GM23338 (cell line): ENCODE measurements at regions not wholly inside any gene's neighbourhood (a gene's known extent, or its start where the extent isn't known, plus 50 kb on each side); places are given as distances from the start of the nearest gene placed in this dataset.

Experiments used
- CREB1 ChIP-seq: fragments of 250-450 bp; sonication (Bioruptor Pico); IDR thresholded peaks from 2 replicates; pipeline ENCODE4 v1.5.0; 2020; ENCODE audit warnings: low read depth, mild to moderate bottlenecking, moderate library complexity
- EZH2 ChIP-seq: fragments of 200-600 bp; sonication (generic); IDR thresholded peaks from one replicate; pipeline ENCODE4 v1.8.0; 2017; ENCODE audit warnings: antibody characterized with exemption, mild to moderate bottlenecking, low read depth; ENCODE audit not compliant: unreplicated experiment
- EZH2phosphoT487 ChIP-seq: fragments of 200-600 bp; sonication (generic); IDR thresholded peaks from one replicate; pipeline ENCODE4 v1.8.1; 2018; ENCODE audit warnings: antibody characterized with exemption; ENCODE audit not compliant: unreplicated experiment
- JUNB ChIP-seq: IDR thresholded peaks from one replicate; pipeline ENCODE4 v1.6.1; 2016; ENCODE audit warnings: antibody characterized with exemption; ENCODE audit not compliant: unreplicated experiment
- POLR2AphosphoS5 ChIP-seq: IDR thresholded peaks from 2 replicates; pipeline ENCODE4 v1.6.1; 2016; ENCODE audit warnings: antibody characterized with exemption, low read depth
- ZNF331 ChIP-seq: fragments of 250-450 bp; sonication (Bioruptor Pico); IDR thresholded peaks from 2 replicates; pipeline ENCODE4 v1.5.0; 2020; ENCODE audit warnings: low read depth, mild to moderate bottlenecking, moderate library complexity
- TF ChIP-seq, protein P1 (sequence below), 2 experiments: fragments of 200-600 bp in 1 of 2; sonication (generic) in 1 of 2; conservative IDR thresholded peaks; 2 replicates each; pipeline versions ENCODE4 v1.5.1 to v1.6.1; 2016 to 2017; ENCODE audit warnings: antibody characterized with exemption in 2 of 2, low read depth in 2 of 2, mild to moderate bottlenecking in 2 of 2, moderate library complexity in 1 of 2
- TF ChIP-seq, protein P2 (sequence below): IDR thresholded peaks from 2 replicates; pipeline ENCODE4 v1.6.1; 2016; ENCODE audit warnings: antibody characterized with exemption
- TF ChIP-seq, protein P3 (sequence below): IDR thresholded peaks from one replicate; pipeline ENCODE4 v1.6.1; 2018; ENCODE audit warnings: antibody characterized with exemption; ENCODE audit not compliant: unreplicated experiment
- TF ChIP-seq, protein P4 (sequence below): fragments of 250-450 bp; sonication (Bioruptor Pico); IDR thresholded peaks from 2 replicates; pipeline ENCODE4 v1.5.0; 2020; ENCODE audit warnings: mild to moderate bottlenecking, moderate library complexity

DNA sequence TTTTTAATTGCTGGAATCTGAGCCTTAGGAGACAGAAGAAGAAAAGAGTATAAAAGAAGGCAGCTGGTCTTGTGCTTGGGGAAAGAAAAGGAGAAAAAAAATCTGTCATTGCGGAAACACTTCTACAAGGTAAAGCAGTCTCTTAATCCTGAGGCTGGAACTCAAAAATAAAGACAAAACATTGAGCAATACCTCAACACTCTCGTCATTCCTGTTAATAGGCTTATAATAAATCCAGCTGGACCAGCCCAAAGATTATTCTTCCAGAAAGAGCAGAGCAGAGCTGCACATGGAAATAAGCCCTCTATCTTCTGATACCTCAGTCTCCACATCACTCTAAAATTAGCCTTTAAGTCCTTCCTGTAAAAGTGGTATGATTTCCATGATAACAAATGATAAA, 62.0 kb upstream of the HIVEP1 start:
- TF ChIP-seq EZH2 (no peak), EZH2phosphoT487 (no peak), POLR2AphosphoS5 (no peak), CREB1 (CRISPR knock-in tag) (no peak), JUNB (no peak), ZNF331 (CRISPR knock-in tag) (no peak)
- TF ChIP-seq, protein P1, sequence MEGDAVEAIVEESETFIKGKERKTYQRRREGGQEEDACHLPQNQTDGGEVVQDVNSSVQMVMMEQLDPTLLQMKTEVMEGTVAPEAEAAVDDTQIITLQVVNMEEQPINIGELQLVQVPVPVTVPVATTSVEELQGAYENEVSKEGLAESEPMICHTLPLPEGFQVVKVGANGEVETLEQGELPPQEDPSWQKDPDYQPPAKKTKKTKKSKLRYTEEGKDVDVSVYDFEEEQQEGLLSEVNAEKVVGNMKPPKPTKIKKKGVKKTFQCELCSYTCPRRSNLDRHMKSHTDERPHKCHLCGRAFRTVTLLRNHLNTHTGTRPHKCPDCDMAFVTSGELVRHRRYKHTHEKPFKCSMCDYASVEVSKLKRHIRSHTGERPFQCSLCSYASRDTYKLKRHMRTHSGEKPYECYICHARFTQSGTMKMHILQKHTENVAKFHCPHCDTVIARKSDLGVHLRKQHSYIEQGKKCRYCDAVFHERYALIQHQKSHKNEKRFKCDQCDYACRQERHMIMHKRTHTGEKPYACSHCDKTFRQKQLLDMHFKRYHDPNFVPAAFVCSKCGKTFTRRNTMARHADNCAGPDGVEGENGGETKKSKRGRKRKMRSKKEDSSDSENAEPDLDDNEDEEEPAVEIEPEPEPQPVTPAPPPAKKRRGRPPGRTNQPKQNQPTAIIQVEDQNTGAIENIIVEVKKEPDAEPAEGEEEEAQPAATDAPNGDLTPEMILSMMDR (conservative IDR thresholded peaks at IDR 0.05; ENCODE audit: low read depth in 2 of 2), result no peak
- TF ChIP-seq, protein P2, sequence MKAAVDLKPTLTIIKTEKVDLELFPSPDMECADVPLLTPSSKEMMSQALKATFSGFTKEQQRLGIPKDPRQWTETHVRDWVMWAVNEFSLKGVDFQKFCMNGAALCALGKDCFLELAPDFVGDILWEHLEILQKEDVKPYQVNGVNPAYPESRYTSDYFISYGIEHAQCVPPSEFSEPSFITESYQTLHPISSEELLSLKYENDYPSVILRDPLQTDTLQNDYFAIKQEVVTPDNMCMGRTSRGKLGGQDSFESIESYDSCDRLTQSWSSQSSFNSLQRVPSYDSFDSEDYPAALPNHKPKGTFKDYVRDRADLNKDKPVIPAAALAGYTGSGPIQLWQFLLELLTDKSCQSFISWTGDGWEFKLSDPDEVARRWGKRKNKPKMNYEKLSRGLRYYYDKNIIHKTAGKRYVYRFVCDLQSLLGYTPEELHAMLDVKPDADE, result no peak
- TF ChIP-seq, protein P3, sequence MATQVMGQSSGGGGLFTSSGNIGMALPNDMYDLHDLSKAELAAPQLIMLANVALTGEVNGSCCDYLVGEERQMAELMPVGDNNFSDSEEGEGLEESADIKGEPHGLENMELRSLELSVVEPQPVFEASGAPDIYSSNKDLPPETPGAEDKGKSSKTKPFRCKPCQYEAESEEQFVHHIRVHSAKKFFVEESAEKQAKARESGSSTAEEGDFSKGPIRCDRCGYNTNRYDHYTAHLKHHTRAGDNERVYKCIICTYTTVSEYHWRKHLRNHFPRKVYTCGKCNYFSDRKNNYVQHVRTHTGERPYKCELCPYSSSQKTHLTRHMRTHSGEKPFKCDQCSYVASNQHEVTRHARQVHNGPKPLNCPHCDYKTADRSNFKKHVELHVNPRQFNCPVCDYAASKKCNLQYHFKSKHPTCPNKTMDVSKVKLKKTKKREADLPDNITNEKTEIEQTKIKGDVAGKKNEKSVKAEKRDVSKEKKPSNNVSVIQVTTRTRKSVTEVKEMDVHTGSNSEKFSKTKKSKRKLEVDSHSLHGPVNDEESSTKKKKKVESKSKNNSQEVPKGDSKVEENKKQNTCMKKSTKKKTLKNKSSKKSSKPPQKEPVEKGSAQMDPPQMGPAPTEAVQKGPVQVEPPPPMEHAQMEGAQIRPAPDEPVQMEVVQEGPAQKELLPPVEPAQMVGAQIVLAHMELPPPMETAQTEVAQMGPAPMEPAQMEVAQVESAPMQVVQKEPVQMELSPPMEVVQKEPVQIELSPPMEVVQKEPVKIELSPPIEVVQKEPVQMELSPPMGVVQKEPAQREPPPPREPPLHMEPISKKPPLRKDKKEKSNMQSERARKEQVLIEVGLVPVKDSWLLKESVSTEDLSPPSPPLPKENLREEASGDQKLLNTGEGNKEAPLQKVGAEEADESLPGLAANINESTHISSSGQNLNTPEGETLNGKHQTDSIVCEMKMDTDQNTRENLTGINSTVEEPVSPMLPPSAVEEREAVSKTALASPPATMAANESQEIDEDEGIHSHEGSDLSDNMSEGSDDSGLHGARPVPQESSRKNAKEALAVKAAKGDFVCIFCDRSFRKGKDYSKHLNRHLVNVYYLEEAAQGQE, result no peak
- TF ChIP-seq, protein P4, sequence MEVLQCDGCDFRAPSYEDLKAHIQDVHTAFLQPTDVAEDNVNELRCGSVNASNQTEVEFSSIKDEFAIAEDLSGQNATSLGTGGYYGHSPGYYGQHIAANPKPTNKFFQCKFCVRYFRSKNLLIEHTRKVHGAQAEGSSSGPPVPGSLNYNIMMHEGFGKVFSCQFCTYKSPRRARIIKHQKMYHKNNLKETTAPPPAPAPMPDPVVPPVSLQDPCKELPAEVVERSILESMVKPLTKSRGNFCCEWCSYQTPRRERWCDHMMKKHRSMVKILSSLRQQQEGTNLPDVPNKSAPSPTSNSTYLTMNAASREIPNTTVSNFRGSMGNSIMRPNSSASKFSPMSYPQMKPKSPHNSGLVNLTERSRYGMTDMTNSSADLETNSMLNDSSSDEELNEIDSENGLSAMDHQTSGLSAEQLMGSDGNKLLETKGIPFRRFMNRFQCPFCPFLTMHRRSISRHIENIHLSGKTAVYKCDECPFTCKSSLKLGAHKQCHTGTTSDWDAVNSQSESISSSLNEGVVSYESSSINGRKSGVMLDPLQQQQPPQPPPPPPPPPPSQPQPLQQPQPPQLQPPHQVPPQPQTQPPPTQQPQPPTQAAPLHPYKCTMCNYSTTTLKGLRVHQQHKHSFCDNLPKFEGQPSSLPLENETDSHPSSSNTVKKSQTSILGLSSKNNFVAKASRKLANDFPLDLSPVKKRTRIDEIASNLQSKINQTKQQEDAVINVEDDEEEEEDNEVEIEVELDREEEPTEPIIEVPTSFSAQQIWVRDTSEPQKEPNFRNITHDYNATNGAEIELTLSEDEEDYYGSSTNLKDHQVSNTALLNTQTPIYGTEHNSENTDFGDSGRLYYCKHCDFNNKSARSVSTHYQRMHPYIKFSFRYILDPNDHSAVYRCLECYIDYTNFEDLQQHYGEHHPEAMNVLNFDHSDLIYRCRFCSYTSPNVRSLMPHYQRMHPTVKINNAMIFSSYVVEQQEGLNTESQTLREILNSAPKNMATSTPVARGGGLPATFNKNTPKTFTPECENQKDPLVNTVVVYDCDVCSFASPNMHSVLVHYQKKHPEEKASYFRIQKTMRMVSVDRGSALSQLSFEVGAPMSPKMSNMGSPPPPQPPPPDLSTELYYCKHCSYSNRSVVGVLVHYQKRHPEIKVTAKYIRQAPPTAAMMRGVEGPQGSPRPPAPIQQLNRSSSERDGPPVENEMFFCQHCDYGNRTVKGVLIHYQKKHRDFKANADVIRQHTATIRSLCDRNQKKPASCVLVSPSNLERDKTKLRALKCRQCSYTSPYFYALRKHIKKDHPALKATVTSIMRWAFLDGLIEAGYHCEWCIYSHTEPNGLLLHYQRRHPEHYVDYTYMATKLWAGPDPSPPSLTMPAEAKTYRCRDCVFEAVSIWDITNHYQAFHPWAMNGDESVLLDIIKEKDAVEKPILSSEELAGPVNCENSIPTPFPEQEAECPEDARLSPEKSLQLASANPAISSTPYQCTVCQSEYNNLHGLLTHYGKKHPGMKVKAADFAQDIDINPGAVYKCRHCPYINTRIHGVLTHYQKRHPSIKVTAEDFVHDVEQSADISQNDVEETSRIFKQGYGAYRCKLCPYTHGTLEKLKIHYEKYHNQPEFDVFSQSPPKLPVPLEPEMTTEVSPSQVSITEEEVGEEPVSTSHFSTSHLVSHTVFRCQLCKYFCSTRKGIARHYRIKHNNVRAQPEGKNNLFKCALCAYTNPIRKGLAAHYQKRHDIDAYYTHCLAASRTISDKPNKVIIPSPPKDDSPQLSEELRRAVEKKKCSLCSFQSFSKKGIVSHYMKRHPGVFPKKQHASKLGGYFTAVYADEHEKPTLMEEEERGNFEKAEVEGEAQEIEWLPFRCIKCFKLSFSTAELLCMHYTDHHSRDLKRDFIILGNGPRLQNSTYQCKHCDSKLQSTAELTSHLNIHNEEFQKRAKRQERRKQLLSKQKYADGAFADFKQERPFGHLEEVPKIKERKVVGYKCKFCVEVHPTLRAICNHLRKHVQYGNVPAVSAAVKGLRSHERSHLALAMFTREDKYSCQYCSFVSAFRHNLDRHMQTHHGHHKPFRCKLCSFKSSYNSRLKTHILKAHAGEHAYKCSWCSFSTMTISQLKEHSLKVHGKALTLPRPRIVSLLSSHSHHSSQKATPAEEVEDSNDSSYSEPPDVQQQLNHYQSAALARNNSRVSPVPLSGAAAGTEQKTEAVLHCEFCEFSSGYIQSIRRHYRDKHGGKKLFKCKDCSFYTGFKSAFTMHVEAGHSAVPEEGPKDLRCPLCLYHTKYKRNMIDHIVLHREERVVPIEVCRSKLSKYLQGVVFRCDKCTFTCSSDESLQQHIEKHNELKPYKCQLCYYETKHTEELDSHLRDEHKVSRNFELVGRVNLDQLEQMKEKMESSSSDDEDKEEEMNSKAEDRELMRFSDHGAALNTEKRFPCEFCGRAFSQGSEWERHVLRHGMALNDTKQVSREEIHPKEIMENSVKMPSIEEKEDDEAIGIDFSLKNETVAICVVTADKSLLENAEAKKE (CRISPR knock-in tag), result no peak
